ENCODE measurements at regions not wholly inside any gene's neighbourhood (a gene's known extent, or its start where the extent isn't known, plus 50 kb on each side); places are given as distances from the start of the nearest gene placed in this dataset.
A peak's percentile ranks its signal among the peaks of the same experiment; 100 is the strongest.

DNA sequence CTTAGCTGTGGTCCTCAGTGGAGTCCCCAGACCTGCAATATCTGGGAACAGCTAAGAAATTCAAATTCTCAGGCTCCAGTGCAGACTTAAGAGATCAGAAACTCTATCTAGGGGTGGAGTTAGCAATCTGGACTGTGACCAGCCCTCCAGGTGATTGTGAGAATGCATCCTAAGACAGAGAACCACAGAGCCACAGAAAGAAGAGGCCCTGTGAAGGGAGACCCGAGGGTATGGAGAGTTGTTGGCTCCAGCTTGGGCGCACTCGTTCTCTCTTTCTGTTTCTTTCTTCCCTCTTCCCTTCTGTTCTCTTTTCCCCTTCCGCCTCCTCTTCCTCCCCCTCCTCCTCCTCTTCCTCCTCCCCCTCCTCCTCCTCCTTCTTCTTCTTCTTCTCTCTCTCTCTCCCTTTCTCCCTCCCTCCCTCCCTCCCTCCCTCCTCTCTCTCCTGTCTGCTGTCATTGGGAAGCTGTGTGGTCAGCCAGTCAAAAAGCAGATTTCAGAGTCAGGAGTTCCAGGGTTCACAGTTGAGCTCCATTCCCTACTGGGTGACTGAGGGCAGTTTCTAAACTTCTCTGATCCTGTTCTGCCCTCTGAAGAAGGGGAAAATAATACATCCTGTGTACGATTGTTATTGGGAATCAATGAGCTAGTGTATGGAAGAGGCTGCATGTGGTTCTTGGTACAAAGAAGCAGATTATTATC lies 62.1 kb upstream of the STEAP1B start:
- peak in 1 of 2 experiments; percentile 29 for DNase-seq

DNA sequence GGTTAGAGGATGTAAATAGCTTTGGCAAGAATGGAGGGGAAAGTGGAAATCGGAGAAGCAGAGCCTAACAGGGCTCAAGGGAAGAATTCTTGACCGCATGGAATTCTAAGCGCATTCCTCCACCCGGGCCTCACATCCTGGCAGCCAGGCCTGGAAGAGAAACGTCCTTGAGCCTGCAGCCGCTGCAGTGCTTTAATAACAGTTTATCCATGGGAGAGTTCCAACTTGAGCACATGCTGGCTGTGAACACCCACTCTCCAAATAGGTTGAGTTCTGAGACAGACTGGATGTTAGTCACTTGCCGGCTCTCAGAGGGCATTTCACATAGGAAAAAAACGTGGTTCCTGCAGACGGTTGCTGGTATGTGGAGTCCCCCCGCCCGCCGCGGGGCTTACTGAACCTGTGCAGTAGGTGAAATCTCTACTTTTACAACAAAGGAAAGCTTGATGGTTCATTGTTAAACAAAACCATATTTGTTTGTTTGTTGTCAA lies 61.4 kb upstream of the STEAP1B start:
- no peak for DNase-seq

DNA sequence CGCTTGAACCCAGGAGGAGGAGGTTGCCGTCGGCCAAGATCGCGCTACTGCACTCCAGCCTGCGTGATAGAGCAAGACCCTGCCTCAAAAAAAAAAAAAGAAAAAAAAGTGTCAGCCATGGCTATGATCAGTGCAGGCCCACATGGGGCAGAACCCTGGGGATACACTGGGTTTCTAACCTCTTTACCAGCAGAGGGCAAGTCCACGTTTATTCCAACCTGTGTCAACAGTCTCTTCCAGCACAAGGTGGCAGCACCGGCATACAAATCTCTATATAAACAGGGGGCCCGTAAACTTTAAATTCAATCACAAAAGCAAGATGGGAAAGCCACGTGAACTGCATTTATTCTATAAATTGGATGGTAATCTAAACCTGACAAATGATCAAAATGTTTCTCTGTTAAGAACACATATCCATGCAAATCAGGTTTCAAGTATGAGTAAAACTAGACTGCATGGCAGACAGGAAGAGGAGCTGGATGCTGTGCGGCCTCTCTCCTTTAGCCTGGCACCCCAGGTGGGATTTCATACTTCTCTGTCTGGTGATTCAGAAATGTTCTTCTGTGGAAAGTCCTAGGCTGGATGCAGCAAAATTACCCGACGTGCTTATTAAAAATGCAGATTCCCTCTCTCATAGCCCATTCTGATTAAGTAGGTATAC lies 60.0 kb upstream of the STEAP1B start:
- peak; percentile 63 to 74 for DNase-seq

DNA sequence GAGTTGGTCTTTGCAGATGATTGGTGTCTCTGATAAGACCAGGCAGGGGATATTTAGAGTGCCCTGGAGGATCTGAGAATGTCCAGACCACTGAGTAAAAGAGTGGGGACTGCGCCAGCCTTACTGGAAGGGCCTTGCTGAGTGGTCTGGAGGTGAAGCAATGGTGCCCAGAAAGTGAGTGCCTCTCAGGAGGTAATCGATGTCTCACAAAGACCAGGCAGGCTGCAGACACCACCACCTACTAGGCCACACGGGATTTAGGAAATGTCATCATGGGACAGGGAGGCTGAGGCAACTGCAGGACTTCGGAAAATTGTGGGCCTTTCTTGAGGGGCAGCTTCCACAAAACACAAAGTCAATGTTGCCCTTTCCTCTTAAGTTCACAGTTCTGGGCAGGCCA lies 57.2 kb upstream of the STEAP1B start:
- no peak for DNase-seq

DNA sequence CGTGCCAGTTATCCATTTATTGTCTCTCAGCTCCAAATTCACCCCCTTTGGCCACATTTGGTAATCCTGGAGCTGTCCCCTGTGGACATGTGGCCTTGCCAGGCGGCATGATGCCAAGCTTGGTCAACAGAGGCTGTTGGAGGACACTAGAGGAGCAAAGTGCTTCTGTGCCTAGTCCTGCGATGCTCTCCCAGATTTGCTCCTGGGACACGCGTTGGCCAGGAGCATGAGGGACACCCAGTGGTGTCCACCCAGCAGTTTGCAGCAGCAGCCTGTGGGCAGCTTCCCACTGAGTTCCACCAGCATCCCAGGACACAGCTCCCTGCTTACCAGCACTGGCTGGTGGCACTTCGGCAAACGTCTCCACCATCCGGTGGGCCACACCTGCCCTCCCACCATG lies 55.5 kb upstream of the STEAP1B start:
- DNase-seq: no peak

DNA sequence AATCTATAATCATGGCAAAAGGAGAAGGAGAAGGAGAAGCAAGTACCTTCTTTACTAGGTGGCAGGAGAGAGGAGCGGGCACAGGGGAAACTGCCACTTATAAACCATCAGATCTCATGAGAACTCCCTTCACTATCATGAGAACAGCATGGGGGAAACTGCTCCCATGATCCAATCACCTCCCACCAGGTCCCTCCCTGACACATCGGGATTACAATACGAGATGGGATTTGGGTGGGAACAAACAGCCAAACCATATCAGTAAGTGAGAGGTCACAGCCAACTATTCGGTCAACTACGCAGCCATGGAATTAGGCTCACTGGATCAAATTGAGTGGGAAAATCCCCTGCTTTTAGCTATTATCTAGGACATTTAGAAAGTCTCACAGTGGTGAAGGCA lies 54.2 kb upstream of the STEAP1B start:
- DNase-seq: no peak

DNA sequence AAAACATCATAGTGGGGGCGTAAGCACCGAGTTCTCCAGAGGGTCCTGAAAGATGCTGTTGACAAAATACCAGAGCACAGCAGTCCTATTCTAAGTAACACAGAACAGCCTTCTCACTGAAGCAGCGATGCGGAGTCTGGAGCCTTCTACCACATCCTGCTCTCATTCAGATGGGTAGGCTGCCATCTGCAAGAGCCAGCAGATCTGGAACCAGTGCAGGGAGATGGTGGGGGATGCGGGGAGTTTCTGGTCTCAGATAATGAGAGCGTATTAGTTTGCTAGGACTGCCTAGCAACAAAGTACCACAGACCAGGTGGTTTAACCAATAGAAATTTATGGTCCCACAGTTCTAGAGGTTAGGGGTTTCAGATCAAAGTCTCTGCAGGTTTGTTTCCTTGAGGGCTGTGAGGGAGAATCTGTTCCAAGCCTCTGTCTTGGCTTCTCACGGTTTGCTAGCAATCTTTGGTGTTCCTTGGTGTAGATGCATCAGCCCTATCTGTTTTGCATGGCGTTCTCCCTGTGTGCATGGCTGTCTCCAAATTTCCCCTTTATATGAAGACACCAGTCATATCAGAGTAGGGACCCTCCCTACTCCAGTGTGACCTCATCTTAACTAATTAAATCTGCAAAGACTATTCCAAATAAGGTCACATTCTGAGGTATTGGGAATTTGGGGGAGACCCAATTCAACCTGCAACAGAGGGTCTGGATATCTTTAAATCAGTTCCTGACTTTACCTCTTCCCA lies 52.0 kb upstream of the STEAP1B start:
- DNase-seq: no peak

DNA sequence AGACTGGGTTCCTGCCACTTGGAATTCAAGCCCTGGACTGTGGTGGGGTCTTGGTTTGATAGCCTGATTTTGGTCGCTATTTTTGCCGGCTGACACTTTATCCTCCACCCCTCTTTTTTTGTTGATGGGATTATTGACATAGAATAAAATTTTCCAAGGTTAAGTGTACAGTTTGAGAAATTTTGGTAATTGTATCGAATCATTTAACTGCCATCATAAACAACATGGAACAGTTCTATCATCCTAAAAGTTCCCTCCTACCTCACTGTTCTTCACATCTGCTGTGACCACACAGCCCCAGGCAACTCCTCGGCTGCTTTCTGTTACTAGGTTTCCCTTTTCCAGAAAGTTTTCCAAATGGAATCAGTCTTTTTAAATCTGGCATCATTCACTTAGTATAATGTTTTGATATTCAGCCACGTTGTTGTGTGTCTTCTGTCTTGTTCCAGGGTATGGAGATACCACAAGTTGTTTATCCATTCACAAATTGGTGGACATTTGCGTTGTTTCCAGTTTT lies 50.6 kb upstream of the STEAP1B start:
- no peak for DNase-seq

DNA sequence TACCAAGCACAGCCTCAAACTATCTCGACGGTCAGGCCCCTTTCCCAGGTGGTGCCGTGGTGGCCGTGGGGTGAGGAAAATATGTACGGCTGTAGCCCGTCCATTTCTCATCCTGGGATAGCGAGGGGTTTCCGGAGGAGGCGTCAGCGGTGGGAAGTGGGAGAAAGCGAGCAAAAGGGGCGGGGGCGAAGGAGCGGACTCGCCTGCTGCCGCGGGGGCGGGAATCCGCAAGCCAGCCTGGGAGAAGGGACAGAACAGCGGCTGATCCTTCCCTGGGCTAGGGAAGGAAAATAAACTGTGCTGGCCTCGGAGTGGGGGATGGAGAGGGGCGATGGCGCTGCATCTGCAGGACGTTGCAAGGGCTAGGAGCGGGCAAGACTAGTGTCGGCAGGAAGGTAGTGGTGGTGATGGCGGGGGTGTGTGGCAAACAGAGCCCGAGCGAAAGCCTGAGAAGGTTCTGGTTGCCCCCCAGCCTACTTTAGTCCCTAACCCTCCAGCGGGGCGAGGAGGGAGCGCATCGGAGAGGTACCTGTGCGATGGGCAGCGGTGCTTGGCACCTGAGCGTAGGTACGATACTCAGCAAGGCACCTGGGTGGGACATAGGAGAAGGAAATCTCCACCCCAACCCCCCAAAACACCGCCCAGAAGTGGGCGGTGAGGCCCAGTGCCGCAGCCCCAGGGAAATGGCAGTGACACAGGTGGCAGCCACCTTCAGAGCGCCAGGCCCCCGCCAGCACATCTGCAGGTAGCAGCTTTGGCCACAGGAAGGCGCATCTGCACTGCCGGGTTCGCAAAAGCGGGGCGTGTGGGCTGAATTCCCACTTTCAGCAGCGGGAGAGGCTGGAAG lies 49.9 kb upstream of the STEAP1B start:
- peak; percentile 30 to 42 for DNase-seq
